OCI-LY3 (cell line): ENCODE measurements at regions not wholly inside any gene's neighbourhood (a gene's known extent, or its start where the extent isn't known, plus 50 kb on each side); places are given as distances from the start of the nearest gene placed in this dataset.

Experiments used
- EZH2phosphoT487 ChIP-seq: fragments of 200-600 bp; shearing (Covaris generic); IDR thresholded peaks from 2 replicates; pipeline ENCODE4 v1.6.1; 2018; ENCODE audit warnings: antibody characterized with exemption, mixed run types, low read depth
- TF ChIP-seq, protein P1 (sequence below): fragments of 200-600, 300-600 bp; sonication (generic); IDR thresholded peaks from 2 replicates; pipeline ENCODE4 v1.5.1; 2014; ENCODE audit warnings: antibody characterized with exemption, low read length, low read depth

DNA sequence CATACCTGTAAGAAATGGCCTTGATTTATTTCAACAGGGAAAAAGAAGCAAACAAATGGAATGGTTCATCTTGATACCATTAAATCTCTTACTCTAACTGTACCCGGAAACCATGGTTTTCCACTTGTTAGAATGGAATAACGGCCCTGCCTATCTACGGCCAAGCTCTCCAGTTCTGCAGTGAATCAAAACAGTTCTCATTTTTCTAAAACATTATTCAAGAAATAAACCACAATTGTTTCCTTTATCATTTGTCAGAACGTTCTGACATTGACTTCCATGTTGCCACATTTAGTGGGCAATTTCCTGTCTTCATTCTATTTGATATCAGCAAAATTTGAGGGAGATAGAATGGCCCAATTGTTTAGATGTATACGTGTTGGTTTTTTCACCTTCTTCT is 118.8 kb upstream of the CDH19 start:
- TF ChIP-seq, protein P1, sequence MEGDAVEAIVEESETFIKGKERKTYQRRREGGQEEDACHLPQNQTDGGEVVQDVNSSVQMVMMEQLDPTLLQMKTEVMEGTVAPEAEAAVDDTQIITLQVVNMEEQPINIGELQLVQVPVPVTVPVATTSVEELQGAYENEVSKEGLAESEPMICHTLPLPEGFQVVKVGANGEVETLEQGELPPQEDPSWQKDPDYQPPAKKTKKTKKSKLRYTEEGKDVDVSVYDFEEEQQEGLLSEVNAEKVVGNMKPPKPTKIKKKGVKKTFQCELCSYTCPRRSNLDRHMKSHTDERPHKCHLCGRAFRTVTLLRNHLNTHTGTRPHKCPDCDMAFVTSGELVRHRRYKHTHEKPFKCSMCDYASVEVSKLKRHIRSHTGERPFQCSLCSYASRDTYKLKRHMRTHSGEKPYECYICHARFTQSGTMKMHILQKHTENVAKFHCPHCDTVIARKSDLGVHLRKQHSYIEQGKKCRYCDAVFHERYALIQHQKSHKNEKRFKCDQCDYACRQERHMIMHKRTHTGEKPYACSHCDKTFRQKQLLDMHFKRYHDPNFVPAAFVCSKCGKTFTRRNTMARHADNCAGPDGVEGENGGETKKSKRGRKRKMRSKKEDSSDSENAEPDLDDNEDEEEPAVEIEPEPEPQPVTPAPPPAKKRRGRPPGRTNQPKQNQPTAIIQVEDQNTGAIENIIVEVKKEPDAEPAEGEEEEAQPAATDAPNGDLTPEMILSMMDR: no peak
- no peak for TF ChIP-seq EZH2phosphoT487
